ENCODE measurements at regions not wholly inside any gene's neighbourhood (a gene's known extent, or its start where the extent isn't known, plus 50 kb on each side); places are given as distances from the start of the nearest gene placed in this dataset.

DNA sequence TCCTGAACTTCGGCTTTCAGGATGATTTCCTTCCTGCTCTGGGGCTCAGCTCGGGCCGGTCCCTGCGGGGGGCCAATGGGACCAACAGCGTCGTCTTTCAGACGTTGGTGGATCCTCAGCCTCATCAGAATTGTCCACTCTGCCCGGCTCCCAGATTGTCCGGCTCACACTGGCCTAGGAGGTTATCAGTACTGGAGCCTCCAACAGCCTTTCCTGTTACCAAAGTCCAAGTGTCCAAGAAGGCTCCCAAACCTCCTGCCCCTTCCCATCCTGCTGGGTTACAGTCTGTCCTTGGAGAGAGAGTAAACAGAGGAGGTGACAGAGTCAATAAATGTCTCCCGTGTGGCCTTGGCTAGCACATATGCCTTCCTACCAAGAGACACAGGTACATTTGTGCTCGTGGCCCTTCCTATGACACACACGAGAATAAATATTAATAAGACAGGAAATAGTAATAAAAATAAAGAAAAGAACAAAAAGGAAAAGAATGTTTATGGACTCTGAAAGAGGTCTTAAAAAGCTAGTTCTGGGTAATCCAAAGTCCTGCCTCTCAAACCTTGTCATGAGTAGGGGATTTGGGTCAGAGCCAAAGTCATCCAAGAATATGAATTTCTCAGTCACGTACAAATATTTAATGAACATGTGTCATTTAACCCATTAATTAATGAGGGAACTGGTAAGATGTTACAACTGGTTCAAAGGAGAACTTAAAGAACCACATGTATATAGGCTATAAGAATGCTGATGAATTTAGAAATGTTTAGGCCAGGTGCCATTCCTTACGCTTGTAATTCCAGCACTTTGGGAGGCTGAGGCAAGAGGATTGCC, 80.8 kb upstream of the SLC2A1 start:
- peaks cover 33% of the 10 kb centered on the region for H3K4me1 ChIP-seq (ENCODE audit: insufficient read depth)
- no peaks in the 10 kb centered on the region for H3K79me2 ChIP-seq
- no peak for TF ChIP-seq EZH2 (IDR thresholded peaks at IDR 0.05; ENCODE audit: borderline replicate concordance)
- TF ChIP-seq EZH2phosphoT487 (IDR thresholded peaks at IDR 0.05; ENCODE audit: low read depth, severe bottlenecking, unreplicated experiment): no peak
- TF ChIP-seq, protein P1, sequence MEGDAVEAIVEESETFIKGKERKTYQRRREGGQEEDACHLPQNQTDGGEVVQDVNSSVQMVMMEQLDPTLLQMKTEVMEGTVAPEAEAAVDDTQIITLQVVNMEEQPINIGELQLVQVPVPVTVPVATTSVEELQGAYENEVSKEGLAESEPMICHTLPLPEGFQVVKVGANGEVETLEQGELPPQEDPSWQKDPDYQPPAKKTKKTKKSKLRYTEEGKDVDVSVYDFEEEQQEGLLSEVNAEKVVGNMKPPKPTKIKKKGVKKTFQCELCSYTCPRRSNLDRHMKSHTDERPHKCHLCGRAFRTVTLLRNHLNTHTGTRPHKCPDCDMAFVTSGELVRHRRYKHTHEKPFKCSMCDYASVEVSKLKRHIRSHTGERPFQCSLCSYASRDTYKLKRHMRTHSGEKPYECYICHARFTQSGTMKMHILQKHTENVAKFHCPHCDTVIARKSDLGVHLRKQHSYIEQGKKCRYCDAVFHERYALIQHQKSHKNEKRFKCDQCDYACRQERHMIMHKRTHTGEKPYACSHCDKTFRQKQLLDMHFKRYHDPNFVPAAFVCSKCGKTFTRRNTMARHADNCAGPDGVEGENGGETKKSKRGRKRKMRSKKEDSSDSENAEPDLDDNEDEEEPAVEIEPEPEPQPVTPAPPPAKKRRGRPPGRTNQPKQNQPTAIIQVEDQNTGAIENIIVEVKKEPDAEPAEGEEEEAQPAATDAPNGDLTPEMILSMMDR (IDR thresholded peaks at IDR 0.05; ENCODE audit: poor library complexity): no peak
- H3K27me3 ChIP-seq: no peaks in the 10 kb centered on the region
- no peak overlapping the region for H3K4me3 ChIP-seq
- no peaks in the 10 kb centered on the region for H4K20me1 ChIP-seq (ENCODE audit: insufficient read depth, poor library complexity, severe bottlenecking)
- H3K9me2 ChIP-seq (replicated peaks; ENCODE audit: insufficient read depth): no peaks in the 10 kb centered on the region
- H3K27ac ChIP-seq: peak overlapping the region; percentile 60
- no peaks in the 10 kb centered on the region for H3K36me3 ChIP-seq (replicated peaks; ENCODE audit: insufficient read depth, low read depth)
- H3K4me2 ChIP-seq: peak overlapping the region; percentile 18
- 36% methylated on average over 14 of the region's 14 CpGs for WGBS (ENCODE audit: low lambda C conversion rate, missing lambda C conversion rate)
- DNase-seq (ENCODE audit: low spot score): peak; percentile 48
- no peak overlapping the region for H2AFZ ChIP-seq
- no peaks in the 10 kb centered on the region for H3K9me3 ChIP-seq (ENCODE audit: low read depth)

DNA sequence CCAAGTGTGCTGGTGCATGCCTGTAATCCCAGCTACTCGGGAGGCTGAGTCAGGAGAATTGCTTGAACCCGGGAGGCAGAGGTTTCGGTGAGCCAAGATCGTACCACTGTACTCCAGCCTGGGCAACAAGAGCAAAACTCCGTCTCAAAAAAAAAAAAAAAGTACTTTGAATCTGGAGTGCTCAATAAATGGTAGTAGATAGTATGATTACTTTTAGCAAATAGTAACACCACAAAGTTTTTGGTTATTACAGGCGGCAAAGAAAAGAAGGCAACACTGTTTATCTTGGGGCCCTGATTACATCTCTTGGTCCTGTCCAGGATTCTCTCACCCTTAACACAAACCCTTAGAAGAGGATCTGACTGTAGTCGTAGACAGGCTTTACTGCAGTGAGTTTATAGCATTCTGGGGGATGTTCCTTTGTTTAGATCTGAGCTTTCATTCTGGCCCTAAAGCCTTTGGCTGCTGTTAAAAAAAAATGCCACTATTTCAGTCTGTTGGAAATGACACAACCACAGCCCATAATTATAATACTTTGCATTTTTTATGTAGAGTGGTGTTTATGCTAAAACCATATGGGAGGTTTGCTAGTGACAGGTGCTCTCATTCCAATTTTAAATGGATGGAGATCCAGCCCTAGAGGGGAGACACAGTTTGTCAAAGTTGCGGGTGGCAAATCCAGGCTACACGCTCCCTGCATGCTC, 79.7 kb upstream of the SLC2A1 start:
- Histone ChIP-seq H3K36me3 (replicated peaks; ENCODE audit: insufficient read depth, low read depth) (no peaks in the 10 kb centered on the region), H3K27me3 (no peaks in the 10 kb centered on the region), H2AFZ (no peak overlapping the region), H3K9me2 (replicated peaks; ENCODE audit: insufficient read depth) (no peaks in the 10 kb centered on the region), H3K27ac (peak overlapping the region; percentile 60), H4K20me1 (ENCODE audit: insufficient read depth, poor library complexity, severe bottlenecking) (no peaks in the 10 kb centered on the region), H3K9me3 (ENCODE audit: low read depth) (no peaks in the 10 kb centered on the region), H3K4me3 (no peak overlapping the region), H3K4me1 (ENCODE audit: insufficient read depth) (peaks cover 30% of the 10 kb centered on the region), H3K4me2 (no peak overlapping the region), H3K79me2 (no peaks in the 10 kb centered on the region)
- DNase-seq (ENCODE audit: low spot score): no peak
- TF ChIP-seq EZH2phosphoT487 (IDR thresholded peaks at IDR 0.05; ENCODE audit: low read depth, severe bottlenecking, unreplicated experiment) (no peak), EZH2 (IDR thresholded peaks at IDR 0.05; ENCODE audit: borderline replicate concordance) (no peak)
- TF ChIP-seq, protein P1 (IDR thresholded peaks at IDR 0.05; ENCODE audit: poor library complexity): no peak
- 75% methylated on average over 9 of the region's 9 CpGs for WGBS (ENCODE audit: low lambda C conversion rate, missing lambda C conversion rate)

DNA sequence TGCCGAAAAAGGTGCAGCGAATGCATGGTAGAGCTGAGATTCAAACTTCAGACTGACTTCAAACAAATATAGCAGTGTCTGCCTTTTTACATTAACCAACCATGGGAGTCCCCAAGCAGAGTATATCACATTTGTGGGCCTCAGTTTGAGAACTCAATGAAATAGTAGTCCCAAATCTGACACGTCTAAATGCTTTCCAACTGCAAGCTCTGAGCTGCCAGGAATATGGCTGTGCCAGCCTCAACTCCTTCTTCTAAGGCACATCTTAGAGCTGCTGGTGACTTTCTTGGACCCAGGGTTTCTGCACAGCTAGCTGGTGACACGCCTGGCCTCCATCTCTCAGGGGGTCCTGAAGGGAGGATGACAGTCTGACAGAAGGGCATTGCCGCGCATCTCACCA, 78.8 kb upstream of the SLC2A1 start:
- Histone ChIP-seq H3K79me2 (no peaks in the 10 kb centered on the region), H3K27me3 (no peaks in the 10 kb centered on the region), H4K20me1 (ENCODE audit: insufficient read depth, poor library complexity, severe bottlenecking) (no peaks in the 10 kb centered on the region), H3K9me3 (ENCODE audit: low read depth) (no peaks in the 10 kb centered on the region), H3K4me2 (no peak overlapping the region), H3K27ac (no peak overlapping the region), H2AFZ (no peak overlapping the region), H3K4me1 (ENCODE audit: insufficient read depth) (peaks cover 30% of the 10 kb centered on the region), H3K4me3 (no peak overlapping the region), H3K36me3 (replicated peaks; ENCODE audit: insufficient read depth, low read depth) (no peaks in the 10 kb centered on the region), H3K9me2 (replicated peaks; ENCODE audit: insufficient read depth) (no peaks in the 10 kb centered on the region)
- TF ChIP-seq EZH2phosphoT487 (IDR thresholded peaks at IDR 0.05; ENCODE audit: low read depth, severe bottlenecking, unreplicated experiment) (no peak), EZH2 (IDR thresholded peaks at IDR 0.05; ENCODE audit: borderline replicate concordance) (no peak)
- TF ChIP-seq, protein P1 (IDR thresholded peaks at IDR 0.05; ENCODE audit: poor library complexity): no peak
- WGBS (ENCODE audit: low lambda C conversion rate, missing lambda C conversion rate): 96% methylated on average over 6 of the region's 6 CpGs
- DNase-seq (ENCODE audit: low spot score): no peak
